HT1080 (cell line): ENCODE measurements at regions not wholly inside any gene's neighbourhood (a gene's known extent, or its start where the extent isn't known, plus 50 kb on each side); places are given as distances from the start of the nearest gene placed in this dataset.

ENCODE experiments used
- DNase-seq: peaks from one replicate; pipeline ENCODE4 v3.0.0-alpha.2; 2015; ENCODE audit warnings: low read depth

GRCh38 chr2:41763141-41763540 is 284.7 kb upstream of the PKDCC start:
- no peak for DNase-seq

GRCh38 chr2:41764131-41764530 is 283.7 kb upstream of the PKDCC start:
- DNase-seq: no peak

- DNase-seq: no peak
These were observed 282.9 kb upstream of the PKDCC start for GRCh38 chr2:41764919-41765318.

GRCh38 chr2:41768310-41768709 is 279.5 kb upstream of the PKDCC start:
- no peak for DNase-seq

- DNase-seq: no peak
These were observed 276.1 kb upstream of the PKDCC start for GRCh38 chr2:41771710-41772109.

- DNase-seq: no peak
These were observed 275.1 kb upstream of the PKDCC start for GRCh38 chr2:41772697-41773096.

- no peak for DNase-seq
These were observed 273.7 kb upstream of the PKDCC start for GRCh38 chr2:41774011-41774605.

GRCh38 chr2:41775366-41776025 is 272.3 kb upstream of the PKDCC start:
- no peak for DNase-seq

- DNase-seq: no peak
These were observed 267.9 kb upstream of the PKDCC start for GRCh38 chr2:41779888-41780287.

GRCh38 chr2:41782306-41783158 is 265.3 kb upstream of the PKDCC start:
- DNase-seq: peak; percentile 26

GRCh38 chr2:41784496-41784895 is 263.3 kb upstream of the PKDCC start:
- peak; percentile 47 for DNase-seq

- no peak for DNase-seq
These were observed 262.4 kb upstream of the PKDCC start for GRCh38 chr2:41785251-41786022.

- no peak for DNase-seq
These were observed 256.3 kb upstream of the PKDCC start for GRCh38 chr2:41791523-41791922.

GRCh38 chr2:41803361-41803760 is 244.5 kb upstream of the PKDCC start:
- no peak for DNase-seq

- DNase-seq: no peak
These were observed 241.5 kb upstream of the PKDCC start for GRCh38 chr2:41806286-41806685.

- no peak for DNase-seq
These were observed 226.7 kb upstream of the PKDCC start for GRCh38 chr2:41821167-41821566.

GRCh38 chr2:41826921-41827320 is 220.9 kb upstream of the PKDCC start:
- DNase-seq: no peak

GRCh38 chr2:41827354-41827971 is 220.4 kb upstream of the PKDCC start:
- DNase-seq: no peak

- DNase-seq: no peak
These were observed 219.7 kb upstream of the PKDCC start for GRCh38 chr2:41828052-41828643.

- DNase-seq: no peak
These were observed 218.8 kb upstream of the PKDCC start for GRCh38 chr2:41829052-41829451.

GRCh38 chr2:41830600-41830999 is 217.2 kb upstream of the PKDCC start:
- DNase-seq: no peak
